HCT116 (cell line): ENCODE measurements at regions not wholly inside any gene's neighbourhood (a gene's known extent, or its start where the extent isn't known, plus 50 kb on each side); places are given as distances from the start of the nearest gene placed in this dataset.

ENCODE experiments used
- ATAC-seq: fragments of 200-7000 bp; cut with Tn5 transposase; 2 replicates; pipeline ENCODE4 v1.9.1; 2020; ENCODE audit warnings: mild to moderate bottlenecking, moderate library complexity
- BruUV-seq: library from RNA; stranded (reverse); fragments of 400-500 nt; replicated peaks from 2 replicates; lab custom pipeline; 2021; lab: Mats Ljungman, UMichigan
- CTCF ChIA-PET: fragments of 300-600 bp; sonication (Branson Sonifier 250); formaldehyde crosslinking; loops from one replicate; lab custom pipeline; 2021; ENCODE audit warnings: antibody characterized with exemption; lab: Charles Lee
- POLR2A ChIA-PET: fragments of 300-600, 350-600 bp; sonication (Branson Sonifier 250); formaldehyde crosslinking; loops from one replicate; lab custom pipeline; 2021; ENCODE audit warnings: antibody characterized with exemption; lab: Charles Lee
- RAD21 ChIA-PET, 2 experiments: fragments of 300-600 bp; sonication (Branson Sonifier 250); formaldehyde crosslinking; loops; one replicate each; lab custom pipeline; 2023; ENCODE audit warnings: low total read pairs in 2 of 2; ENCODE audit not compliant: uncharacterized antibody in 2 of 2, unreplicated experiment in 2 of 2, low non-redundant PET in 1 of 2; lab: Charles Lee
- DNase-seq: peaks from one replicate; pipeline ENCODE4 v3.0.0-alpha.2; 2010; ENCODE audit warnings: low read depth, low spot score
- H2AFZ ChIP-seq: fragments of 200-600 bp; shearing (Covaris generic), sonication (generic); 2 replicates; pipeline ENCODE4 v1.6.1; 2017; ENCODE audit warnings: low read depth, mixed run types, mixed read lengths, antibody characterized with exemption, low read length; ENCODE audit not compliant: poor library complexity, severe bottlenecking
- H3K27ac ChIP-seq: 2 replicates; pipeline ENCODE4 v1.5.1; 2012; ENCODE audit warnings: low read depth, low read length
- H3K27me3 ChIP-seq: fragments of 200-600 bp; sonication (generic); 2 replicates; pipeline ENCODE4 v1.6.1; 2016; ENCODE audit warnings: mixed run types, low read length, mixed read lengths; ENCODE audit not compliant: insufficient read depth
- H3K36me3 ChIP-seq, 2 experiments: fragments of 200-500 bp in 1 of 2; fragments of 200-600 bp in 1 of 2; sonication (Bioruptor generic) in 1 of 2; sonication (generic) in 1 of 2; 2 replicates each; pipeline versions ENCODE4 v1.5.1 to v1.6.1; 2014 to 2016; ENCODE audit warnings: low read length in 2 of 2, inconsistent platforms in 1 of 2, mixed read lengths in 1 of 2, mixed run types in 1 of 2; ENCODE audit not compliant: insufficient read depth in 2 of 2, control insufficient read depth in 1 of 2
- H3K4me1 ChIP-seq, 2 experiments: fragments of 200-600 bp in 1 of 2; sonication (generic) in 1 of 2; 2 replicates each; pipeline versions ENCODE4 v1.5.1 to v1.6.1; 2012 to 2017; ENCODE audit warnings: low read length in 2 of 2, inconsistent platforms in 1 of 2, mild to moderate bottlenecking in 1 of 2, mixed read lengths in 1 of 2, mixed run types in 1 of 2, moderate library complexity in 1 of 2; ENCODE audit not compliant: insufficient read depth in 2 of 2, control insufficient read depth in 1 of 2
- H3K4me2 ChIP-seq: fragments of 200-600 bp; sonication (generic); 2 replicates; pipeline ENCODE4 v1.6.1; 2017; ENCODE audit warnings: mixed run types, low read length, mixed read lengths
- H3K4me3 ChIP-seq, 2 experiments: fragments of 200-600 bp in 1 of 2; sonication (generic) in 1 of 2; replicated peaks in 1 of 2; 2 replicates each; pipeline ENCODE4 v1.5.1; 2011 to 2016; ENCODE audit warnings: low read length in 2 of 2, control low read depth in 1 of 2, low read depth in 1 of 2, mild to moderate bottlenecking in 1 of 2, mixed read lengths in 1 of 2, mixed run types in 1 of 2
- H3K79me2 ChIP-seq: fragments of 200-600 bp; sonication (generic); 2 replicates; pipeline ENCODE4 v1.6.1; 2017; ENCODE audit warnings: mild to moderate bottlenecking, mixed run types, low read length, moderate library complexity, mixed read lengths; ENCODE audit not compliant: insufficient read depth
- H3K9ac ChIP-seq: fragments of 200-600 bp; sonication (generic); 2 replicates; pipeline ENCODE4 v1.6.1; 2016; ENCODE audit warnings: low read length, mixed read lengths
- H3K9me2 ChIP-seq: fragments of 200-600 bp; sonication (generic), shearing (Covaris generic); 2 replicates; pipeline ENCODE4 v1.6.1; 2017; ENCODE audit warnings: mixed run types, mild to moderate bottlenecking, moderate library complexity; ENCODE audit not compliant: insufficient read depth
- H3K9me3 ChIP-seq, 2 experiments: fragments of 200-500 bp in 1 of 2; fragments of 200-600 bp in 1 of 2; sonication (Bioruptor generic) in 1 of 2; sonication (generic) in 1 of 2; 2 replicates each; pipeline ENCODE4 v1.6.1; 2014 to 2017; ENCODE audit warnings: low read length in 2 of 2, mixed read lengths in 2 of 2, inconsistent platforms in 1 of 2, low read depth in 1 of 2, mild to moderate bottlenecking in 1 of 2, mixed run types in 1 of 2, moderate library complexity in 1 of 2; ENCODE audit not compliant: control insufficient read depth in 1 of 2, insufficient read depth in 1 of 2
- H4K20me1 ChIP-seq: fragments of 200-600 bp; sonication (generic), shearing (Covaris generic); 2 replicates; pipeline ENCODE4 v1.6.1; 2017; ENCODE audit warnings: mixed run types, mild to moderate bottlenecking, moderate library complexity; ENCODE audit not compliant: insufficient read depth
- CEBPB ChIP-seq: IDR thresholded peaks from 2 replicates; pipeline ENCODE4 v1.6.1; 2012; ENCODE audit warnings: low read depth
- EGR1 ChIP-seq: IDR thresholded peaks from 2 replicates; pipeline ENCODE4 v1.6.1; 2012; ENCODE audit warnings: low read depth
- ELF1 ChIP-seq: IDR thresholded peaks from 2 replicates; pipeline ENCODE4 v1.6.1; 2012; ENCODE audit warnings: low read depth, borderline replicate concordance
- EZH2phosphoT487 ChIP-seq: fragments of 200-600 bp; IDR thresholded peaks from 2 replicates; pipeline ENCODE4 v1.6.1; 2018; ENCODE audit warnings: antibody characterized with exemption, borderline replicate concordance
- JUND ChIP-seq: IDR thresholded peaks from 2 replicates; pipeline ENCODE4 v1.6.1; 2012
- POLR2A ChIP-seq: IDR thresholded peaks from 2 replicates; pipeline ENCODE4 v1.7.0; 2011; ENCODE audit warnings: borderline replicate concordance; ENCODE audit not compliant: insufficient read depth, insufficient read length; ENCODE audit errors: extremely low read depth
- RAD21 ChIP-seq: IDR thresholded peaks from 2 replicates; pipeline ENCODE4 v1.6.1; 2012; ENCODE audit warnings: low read depth, mild to moderate bottlenecking
- SIN3A ChIP-seq: IDR thresholded peaks from 2 replicates; pipeline ENCODE4 v1.6.1; 2012; ENCODE audit warnings: low read depth
- SRF ChIP-seq: IDR thresholded peaks from 2 replicates; pipeline ENCODE4 v1.6.1; 2012; ENCODE audit warnings: low read depth
- ZNF274 ChIP-seq: fragments of 200-500 bp; sonication (Bioruptor generic); IDR thresholded peaks from 2 replicates; pipeline ENCODE4 v1.6.1; 2014; ENCODE audit warnings: mild to moderate bottlenecking, low read depth, low read length, inconsistent platforms
- intact Hi-C: fragments of 100-400 bp; cut with micrococcal nuclease; formaldehyde crosslinking; loops from 2 replicates; pipeline ENCODE4 v1.10.0; 2022
- TF ChIP-seq, protein P1 (sequence below): IDR thresholded peaks from 2 replicates; pipeline ENCODE4 v1.6.1; 2012; ENCODE audit warnings: low read depth
- TF ChIP-seq, protein P2 (sequence below): IDR thresholded peaks from 2 replicates; pipeline ENCODE4 v1.6.1; 2011; ENCODE audit warnings: mild to moderate bottlenecking, low read length, moderate library complexity; ENCODE audit not compliant: insufficient replicate concordance; ENCODE audit errors: extremely low read depth

DNA sequence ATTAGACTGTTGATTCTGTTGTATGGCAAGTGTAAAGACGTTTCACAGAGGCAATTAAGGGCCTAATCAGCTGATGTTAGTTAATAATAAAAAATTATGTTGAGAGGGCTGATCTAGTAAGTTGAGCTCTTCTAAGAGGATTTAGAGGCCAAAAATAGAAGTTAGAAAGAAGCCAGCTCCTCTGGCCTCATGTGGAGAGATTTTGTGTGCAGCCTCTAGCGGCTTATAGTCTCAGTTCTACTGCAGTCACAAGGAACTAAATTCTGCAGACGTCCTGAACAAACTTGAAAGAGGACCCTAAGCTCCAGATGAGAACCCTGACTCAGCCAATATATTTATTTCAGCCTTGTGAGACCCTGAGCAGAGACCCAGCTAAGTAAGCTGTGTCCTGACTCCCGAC, 498.6 kb downstream of the BTBD3 start:
- no peak for ATAC-seq
- DNase-seq = no peak
- Histone ChIP-seq H4K20me1 (no peaks in the 10 kb centered on the region), H3K9ac (no peak overlapping the region), H3K9me3 (peaks cover 17 to 50% of the 10 kb centered on the region in 2 experiments; a peak in 2 of 4 replicates), H3K27ac (no peak overlapping the region), H3K4me2 (no peak overlapping the region), H2AFZ (no peak overlapping the region), H3K9me2 (no peaks in the 10 kb centered on the region), H3K27me3 (no peaks in the 10 kb centered on the region), H3K4me1 (no peaks in the 10 kb centered on the region), H3K4me3 (no peak overlapping the region), H3K36me3 (no peaks in the 10 kb centered on the region), H3K79me2 (no peaks in the 10 kb centered on the region)
- POLR2A ChIA-PET = no interaction called here
- RAD21 ChIA-PET = no interaction called here
- CTCF ChIA-PET = no interaction called here
- intact Hi-C loops = no loop called here
- no TSS peak for BruUV-seq
- no peak for TF ChIP-seq CEBPB
- no peak for TF ChIP-seq EZH2phosphoT487
- TF ChIP-seq, protein P1, sequence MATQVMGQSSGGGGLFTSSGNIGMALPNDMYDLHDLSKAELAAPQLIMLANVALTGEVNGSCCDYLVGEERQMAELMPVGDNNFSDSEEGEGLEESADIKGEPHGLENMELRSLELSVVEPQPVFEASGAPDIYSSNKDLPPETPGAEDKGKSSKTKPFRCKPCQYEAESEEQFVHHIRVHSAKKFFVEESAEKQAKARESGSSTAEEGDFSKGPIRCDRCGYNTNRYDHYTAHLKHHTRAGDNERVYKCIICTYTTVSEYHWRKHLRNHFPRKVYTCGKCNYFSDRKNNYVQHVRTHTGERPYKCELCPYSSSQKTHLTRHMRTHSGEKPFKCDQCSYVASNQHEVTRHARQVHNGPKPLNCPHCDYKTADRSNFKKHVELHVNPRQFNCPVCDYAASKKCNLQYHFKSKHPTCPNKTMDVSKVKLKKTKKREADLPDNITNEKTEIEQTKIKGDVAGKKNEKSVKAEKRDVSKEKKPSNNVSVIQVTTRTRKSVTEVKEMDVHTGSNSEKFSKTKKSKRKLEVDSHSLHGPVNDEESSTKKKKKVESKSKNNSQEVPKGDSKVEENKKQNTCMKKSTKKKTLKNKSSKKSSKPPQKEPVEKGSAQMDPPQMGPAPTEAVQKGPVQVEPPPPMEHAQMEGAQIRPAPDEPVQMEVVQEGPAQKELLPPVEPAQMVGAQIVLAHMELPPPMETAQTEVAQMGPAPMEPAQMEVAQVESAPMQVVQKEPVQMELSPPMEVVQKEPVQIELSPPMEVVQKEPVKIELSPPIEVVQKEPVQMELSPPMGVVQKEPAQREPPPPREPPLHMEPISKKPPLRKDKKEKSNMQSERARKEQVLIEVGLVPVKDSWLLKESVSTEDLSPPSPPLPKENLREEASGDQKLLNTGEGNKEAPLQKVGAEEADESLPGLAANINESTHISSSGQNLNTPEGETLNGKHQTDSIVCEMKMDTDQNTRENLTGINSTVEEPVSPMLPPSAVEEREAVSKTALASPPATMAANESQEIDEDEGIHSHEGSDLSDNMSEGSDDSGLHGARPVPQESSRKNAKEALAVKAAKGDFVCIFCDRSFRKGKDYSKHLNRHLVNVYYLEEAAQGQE = no peak
- TF ChIP-seq SIN3A = no peak
- TF ChIP-seq, protein P2, sequence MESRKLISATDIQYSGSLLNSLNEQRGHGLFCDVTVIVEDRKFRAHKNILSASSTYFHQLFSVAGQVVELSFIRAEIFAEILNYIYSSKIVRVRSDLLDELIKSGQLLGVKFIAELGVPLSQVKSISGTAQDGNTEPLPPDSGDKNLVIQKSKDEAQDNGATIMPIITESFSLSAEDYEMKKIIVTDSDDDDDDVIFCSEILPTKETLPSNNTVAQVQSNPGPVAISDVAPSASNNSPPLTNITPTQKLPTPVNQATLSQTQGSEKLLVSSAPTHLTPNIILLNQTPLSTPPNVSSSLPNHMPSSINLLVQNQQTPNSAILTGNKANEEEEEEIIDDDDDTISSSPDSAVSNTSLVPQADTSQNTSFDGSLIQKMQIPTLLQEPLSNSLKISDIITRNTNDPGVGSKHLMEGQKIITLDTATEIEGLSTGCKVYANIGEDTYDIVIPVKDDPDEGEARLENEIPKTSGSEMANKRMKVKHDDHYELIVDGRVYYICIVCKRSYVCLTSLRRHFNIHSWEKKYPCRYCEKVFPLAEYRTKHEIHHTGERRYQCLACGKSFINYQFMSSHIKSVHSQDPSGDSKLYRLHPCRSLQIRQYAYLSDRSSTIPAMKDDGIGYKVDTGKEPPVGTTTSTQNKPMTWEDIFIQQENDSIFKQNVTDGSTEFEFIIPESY = no peak
- no peak for TF ChIP-seq ZNF274
- TF ChIP-seq POLR2A = no peak
- TF ChIP-seq SRF = no peak
- no peak for TF ChIP-seq EGR1
- TF ChIP-seq ELF1 = no peak
- TF ChIP-seq RAD21 = no peak
- no peak for TF ChIP-seq JUND
